ENCODE measurements at regions not wholly inside any gene's neighbourhood (a gene's known extent, or its start where the extent isn't known, plus 50 kb on each side); places are given as distances from the start of the nearest gene placed in this dataset.
"Not testable (repeated sequence)": the region's sequence is repeated elsewhere in the genome, so short reads cannot be mapped to it uniquely, and the experiment has no call there.

DNA sequence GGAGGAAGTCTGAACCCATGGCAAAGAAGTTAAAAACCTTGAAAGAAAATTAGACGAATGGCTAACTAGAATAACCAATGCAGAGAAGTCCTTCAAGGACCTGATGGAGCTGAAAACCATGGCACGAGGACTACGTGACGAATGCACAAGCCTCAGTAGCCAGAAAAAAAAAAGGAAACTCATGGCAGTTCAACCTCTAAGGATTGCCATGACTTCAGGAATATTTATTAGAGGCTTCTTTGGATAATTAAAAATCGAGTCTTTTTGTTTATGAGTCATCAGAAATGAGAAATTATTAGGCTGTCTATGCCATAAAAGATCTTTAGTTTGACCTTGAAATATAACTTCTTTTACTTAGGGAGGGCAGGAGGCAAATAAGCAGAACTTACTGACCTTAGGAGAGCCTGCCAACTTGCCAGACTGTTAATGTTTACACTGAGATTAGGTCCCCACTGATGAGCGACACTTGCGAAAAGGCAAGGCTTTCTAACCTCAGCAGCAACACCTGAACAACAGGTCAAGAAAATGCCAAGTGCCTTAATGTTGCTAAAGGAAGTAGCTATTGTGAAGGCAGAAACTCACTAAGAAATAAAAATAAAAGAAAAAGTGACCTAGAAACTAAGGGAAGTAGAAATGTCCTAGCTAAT is 55.2 kb upstream of the TUSC1 start:
- no peaks in the 10 kb centered on the region for H3K4me1 ChIP-seq (ENCODE audit: low read depth)
- intact Hi-C loops (cut with DNase I, micrococcal nuclease) = no loop called here
- TF ChIP-seq CTCF (IDR thresholded peaks at IDR 0.05) = no peak
- no peaks in the 10 kb centered on the region for H3K9me3 ChIP-seq
- DNase-seq (no peak), ATAC-seq (no peak)
- no peaks in the 10 kb centered on the region for H3K36me3 ChIP-seq (ENCODE audit: low read depth)
- H3K4me3 ChIP-seq = no peak overlapping the region

DNA sequence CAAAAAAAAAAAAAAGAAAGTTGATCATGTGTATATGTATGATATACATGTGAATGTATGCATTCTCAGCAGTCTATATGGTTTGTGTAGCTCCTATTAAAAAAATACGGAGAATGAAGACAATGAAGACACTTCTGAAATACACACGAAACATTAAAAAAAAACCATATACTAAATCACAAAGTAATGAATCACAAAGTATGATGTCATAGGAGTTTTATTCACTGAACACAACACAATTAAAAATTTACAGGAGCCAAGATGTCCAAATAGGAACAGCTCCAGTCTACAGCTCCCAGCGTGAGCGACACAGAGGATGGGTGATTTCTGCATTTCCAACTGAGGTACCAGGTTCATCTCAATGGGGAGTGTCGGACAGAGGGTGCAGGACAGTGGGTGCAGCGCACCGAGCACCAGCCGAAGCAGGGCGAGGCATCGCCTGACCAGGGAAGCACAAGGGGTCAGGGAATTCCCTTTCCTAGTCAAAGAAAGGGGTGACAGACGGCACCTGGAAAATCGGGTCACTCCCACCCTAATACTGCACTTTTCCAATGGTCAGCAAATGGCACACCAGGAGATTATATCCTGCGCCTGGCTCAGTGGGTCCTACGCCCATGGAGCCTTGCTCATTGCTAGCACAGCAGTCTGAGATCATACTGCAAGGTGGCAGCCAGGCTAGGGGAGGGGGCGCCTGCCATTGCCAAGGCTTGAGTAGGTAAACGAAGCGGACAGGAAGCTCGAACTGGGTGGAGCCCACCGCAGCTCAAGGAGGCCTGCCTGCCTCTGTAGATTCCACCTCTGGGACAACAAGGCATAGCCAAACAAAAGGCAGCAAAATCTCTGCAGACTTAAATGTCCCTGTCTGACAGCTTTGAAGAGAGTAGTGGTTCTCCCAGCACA is 53.9 kb upstream of the TUSC1 start:
- H3K4me3 ChIP-seq; H3K9me3 ChIP-seq; ATAC-seq; H3K36me3 ChIP-seq (ENCODE audit: low read depth); intact Hi-C loops (cut with DNase I, micrococcal nuclease); H3K4me1 ChIP-seq (ENCODE audit: low read depth): not testable (repeated sequence)
- peak in 1 of 3 donors; percentile 29 for DNase-seq
